ENCODE measurements at regions not wholly inside any gene's neighbourhood (a gene's known extent, or its start where the extent isn't known, plus 50 kb on each side); places are given as distances from the start of the nearest gene placed in this dataset.

DNA sequence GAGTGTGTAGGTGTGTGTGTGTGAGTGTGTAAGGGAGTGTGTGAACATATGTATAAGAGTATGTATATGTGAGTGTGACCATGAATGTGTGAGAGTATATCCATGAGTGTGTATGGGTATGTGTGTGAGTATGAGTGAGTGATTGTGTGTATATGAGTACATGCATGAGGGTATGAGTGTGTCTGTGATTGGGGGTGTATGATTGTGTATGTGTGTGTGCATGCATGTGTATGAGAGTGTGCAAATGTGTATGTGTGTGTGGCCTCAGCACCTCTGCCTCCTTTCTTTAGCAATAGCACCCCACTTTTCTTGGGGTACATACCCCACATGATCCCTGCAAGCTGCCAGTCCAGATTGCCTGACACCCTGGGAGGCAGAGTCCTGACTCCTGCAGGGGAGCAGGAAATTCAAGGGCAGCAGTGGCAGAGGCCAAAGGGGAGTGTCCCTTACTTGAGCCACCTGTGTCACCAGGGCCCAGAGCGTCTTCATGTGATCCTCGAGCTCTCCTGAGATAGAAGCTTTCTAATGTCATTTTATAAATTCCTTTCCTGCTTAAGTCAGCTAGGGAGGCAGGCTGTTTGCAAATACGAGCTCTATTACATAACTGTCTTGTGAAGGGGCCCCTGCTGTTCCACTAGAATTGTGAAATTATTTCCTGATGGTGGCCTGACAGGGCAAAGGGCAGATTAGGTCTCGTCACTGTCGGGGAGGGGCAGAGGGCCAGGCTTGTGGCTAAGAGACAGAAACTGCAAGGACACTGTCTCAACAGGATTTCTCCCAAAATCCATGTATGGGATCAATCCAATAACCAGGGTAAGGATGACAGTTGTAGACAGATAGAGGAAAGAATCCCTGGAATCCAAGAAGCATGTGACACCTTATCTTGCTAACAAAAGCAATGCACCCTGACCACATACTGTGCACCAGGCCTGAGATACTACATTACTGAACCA is 389.1 kb downstream of the GADD45G start:
- Histone ChIP-seq H3K9ac (ENCODE audit: low read length) (no peak overlapping the region), H3K27ac (ENCODE audit: low read depth, low read length) (no peak overlapping the region), H3K27me3 (ENCODE audit: control insufficient read depth, insufficient read depth, low read length) (no peaks in the 10 kb centered on the region), H3K4me3 (ENCODE audit: low read length) (no peak overlapping the region), H3K36me3 (ENCODE audit: control insufficient read depth, insufficient read depth, low read length) (no peaks in the 10 kb centered on the region), H3K4me1 (ENCODE audit: control insufficient read depth, insufficient read depth, low read length) (peaks cover 4% of the 10 kb centered on the region)

DNA sequence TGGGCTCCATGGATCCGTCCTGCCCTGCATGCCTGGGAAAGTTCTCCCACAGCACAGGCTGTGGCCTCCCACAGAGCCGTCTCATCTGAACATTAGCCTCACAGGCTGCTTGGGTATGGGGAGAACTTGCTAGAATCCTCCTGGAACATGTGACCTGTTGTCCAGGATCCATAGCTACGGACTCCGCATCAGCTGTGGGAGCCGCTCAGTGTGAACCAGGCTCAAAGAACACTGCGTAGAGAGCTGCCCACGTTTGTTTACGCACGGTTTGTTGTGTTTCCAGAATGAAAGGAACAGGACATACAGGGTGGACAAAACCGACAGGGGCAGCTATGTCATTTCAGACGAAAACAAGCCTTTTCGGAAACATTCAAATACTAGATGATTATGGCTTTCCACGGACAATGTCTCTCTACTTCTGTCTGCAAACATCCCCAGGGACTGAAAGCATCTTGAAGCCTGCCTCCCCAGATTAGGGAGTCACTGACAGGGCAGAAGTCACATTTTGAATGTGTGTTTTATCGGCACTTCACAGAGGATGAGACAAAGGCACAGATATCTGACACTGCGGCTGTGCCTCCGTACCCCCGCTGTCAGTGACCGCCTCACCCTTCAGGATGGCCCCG is 390.3 kb downstream of the GADD45G start:
- Histone ChIP-seq H3K36me3 (ENCODE audit: control insufficient read depth, insufficient read depth, low read length) (no peaks in the 10 kb centered on the region), H3K27me3 (ENCODE audit: control insufficient read depth, insufficient read depth, low read length) (no peaks in the 10 kb centered on the region), H3K27ac (ENCODE audit: low read depth, low read length) (no peak overlapping the region), H3K4me1 (ENCODE audit: control insufficient read depth, insufficient read depth, low read length) (peaks cover 14% of the 10 kb centered on the region), H3K4me3 (ENCODE audit: low read length) (no peak overlapping the region), H3K9ac (ENCODE audit: low read length) (no peak overlapping the region)

DNA sequence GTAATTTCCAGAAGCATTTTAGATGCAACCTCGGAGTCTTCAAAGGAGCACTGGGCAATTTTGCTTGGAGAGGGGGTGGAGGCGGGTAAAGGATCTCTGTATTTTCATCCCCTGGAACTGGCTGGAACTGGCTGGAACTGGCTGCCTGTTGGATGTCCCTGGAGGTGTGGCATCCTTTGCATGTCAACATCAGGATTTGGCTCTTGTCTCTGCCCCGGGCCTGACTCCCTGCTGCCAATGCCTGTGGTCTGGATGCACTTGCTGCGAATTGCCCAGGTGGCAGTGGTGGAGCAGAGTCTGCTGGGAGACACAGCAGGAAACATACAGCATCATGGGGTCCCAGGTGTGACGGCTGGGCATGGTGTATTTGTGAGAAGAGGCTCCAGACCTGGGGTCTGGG is 391.3 kb downstream of the GADD45G start:
- Histone ChIP-seq H3K27ac (ENCODE audit: low read depth, low read length) (no peak overlapping the region), H3K4me1 (ENCODE audit: control insufficient read depth, insufficient read depth, low read length) (peaks cover 23% of the 10 kb centered on the region)

DNA sequence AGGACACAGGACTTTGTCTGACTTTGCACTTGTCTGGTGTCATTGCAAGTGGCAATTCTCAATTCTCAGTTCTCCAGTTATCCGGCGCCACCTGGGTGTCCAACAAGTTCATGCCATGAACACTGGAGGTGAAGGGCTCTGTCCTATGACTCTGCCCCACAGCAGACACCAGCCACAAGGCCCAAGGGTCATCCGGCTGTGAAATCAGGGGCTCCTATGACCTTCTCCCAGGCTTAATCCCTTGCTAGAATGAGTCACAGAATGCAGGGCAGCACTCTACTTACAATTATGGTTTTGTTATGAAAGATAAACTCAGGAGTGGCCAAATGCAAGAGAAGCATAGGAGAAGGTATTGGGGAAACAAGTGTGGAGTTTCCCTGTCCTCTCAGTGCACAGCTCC is 392.0 kb downstream of the GADD45G start:
- Histone ChIP-seq H3K4me3 (ENCODE audit: low read length) (no peak overlapping the region), H3K27ac (ENCODE audit: low read depth, low read length) (no peak overlapping the region), H3K4me1 (ENCODE audit: control insufficient read depth, insufficient read depth, low read length) (peaks cover 25% of the 10 kb centered on the region), H3K36me3 (ENCODE audit: control insufficient read depth, insufficient read depth, low read length) (no peaks in the 10 kb centered on the region), H3K27me3 (ENCODE audit: control insufficient read depth, insufficient read depth, low read length) (no peaks in the 10 kb centered on the region), H3K9ac (ENCODE audit: low read length) (no peak overlapping the region)

More for the DNA sequence above, 391.3 kb downstream of the GADD45G start:
- H3K36me3 ChIP-seq (ENCODE audit: control insufficient read depth, insufficient read depth, low read length), result no peaks in the 10 kb centered on the region
- no peak overlapping the region for H3K4me3 ChIP-seq (ENCODE audit: low read length)
- H3K27me3 ChIP-seq (ENCODE audit: control insufficient read depth, insufficient read depth, low read length), result no peaks in the 10 kb centered on the region
- H3K9ac ChIP-seq (ENCODE audit: low read length), result no peak overlapping the region

DNA sequence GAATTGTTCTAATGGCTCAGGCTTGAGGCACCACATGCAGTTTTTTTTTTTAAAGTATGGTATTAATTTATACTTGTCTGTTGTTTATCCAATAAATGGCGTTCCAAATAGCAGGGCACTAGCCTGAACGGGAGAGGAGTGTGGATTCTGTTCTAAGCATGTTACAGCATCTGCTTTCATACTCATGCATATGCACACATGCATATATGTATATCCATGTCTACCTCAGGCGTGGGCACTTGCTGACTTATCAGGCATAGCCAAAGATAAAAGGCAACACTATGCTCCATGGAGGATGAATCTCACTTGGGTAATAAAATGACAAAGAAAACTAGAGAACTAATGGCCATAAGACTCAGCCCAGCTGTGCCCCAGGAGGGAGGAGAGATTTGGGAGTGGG is 393.8 kb downstream of the GADD45G start:
- H3K4me1 ChIP-seq (ENCODE audit: control insufficient read depth, insufficient read depth, low read length), result peaks cover 42% of the 10 kb centered on the region
- H3K27ac ChIP-seq (ENCODE audit: low read depth, low read length), result no peak overlapping the region
- H3K4me3 ChIP-seq (ENCODE audit: low read length), result no peak overlapping the region
- no peak overlapping the region for H3K9ac ChIP-seq (ENCODE audit: low read length)
- no peaks in the 10 kb centered on the region for H3K36me3 ChIP-seq (ENCODE audit: control insufficient read depth, insufficient read depth, low read length)
- H3K27me3 ChIP-seq (ENCODE audit: control insufficient read depth, insufficient read depth, low read length), result no peaks in the 10 kb centered on the region

DNA sequence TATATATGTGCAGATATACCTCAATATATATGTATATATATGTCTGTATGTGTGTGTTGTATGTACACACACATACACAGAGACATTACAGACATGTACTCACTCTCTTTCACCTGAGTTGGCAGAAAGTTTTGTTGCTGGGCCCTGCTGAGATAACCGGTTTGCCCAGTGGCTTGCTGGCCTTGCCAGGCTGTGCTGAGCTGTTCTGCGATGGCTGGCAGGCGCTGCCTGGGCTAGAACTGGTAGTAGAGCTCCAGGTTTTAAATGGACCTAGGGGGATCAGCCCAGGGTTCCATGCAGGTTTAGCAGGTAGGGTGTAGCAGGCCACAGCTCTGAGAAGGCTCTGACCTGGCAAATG is 394.3 kb downstream of the GADD45G start:
- H3K9ac ChIP-seq (ENCODE audit: low read length), result no peak overlapping the region
- no peaks in the 10 kb centered on the region for H3K36me3 ChIP-seq (ENCODE audit: control insufficient read depth, insufficient read depth, low read length)
- H3K4me3 ChIP-seq (ENCODE audit: low read length), result no peak overlapping the region
- no peaks in the 10 kb centered on the region for H3K27me3 ChIP-seq (ENCODE audit: control insufficient read depth, insufficient read depth, low read length)
- peak overlapping the region; percentile 81 for H3K27ac ChIP-seq (ENCODE audit: low read depth, low read length)
- peaks cover 45% of the 10 kb centered on the region for H3K4me1 ChIP-seq (ENCODE audit: control insufficient read depth, insufficient read depth, low read length)

DNA sequence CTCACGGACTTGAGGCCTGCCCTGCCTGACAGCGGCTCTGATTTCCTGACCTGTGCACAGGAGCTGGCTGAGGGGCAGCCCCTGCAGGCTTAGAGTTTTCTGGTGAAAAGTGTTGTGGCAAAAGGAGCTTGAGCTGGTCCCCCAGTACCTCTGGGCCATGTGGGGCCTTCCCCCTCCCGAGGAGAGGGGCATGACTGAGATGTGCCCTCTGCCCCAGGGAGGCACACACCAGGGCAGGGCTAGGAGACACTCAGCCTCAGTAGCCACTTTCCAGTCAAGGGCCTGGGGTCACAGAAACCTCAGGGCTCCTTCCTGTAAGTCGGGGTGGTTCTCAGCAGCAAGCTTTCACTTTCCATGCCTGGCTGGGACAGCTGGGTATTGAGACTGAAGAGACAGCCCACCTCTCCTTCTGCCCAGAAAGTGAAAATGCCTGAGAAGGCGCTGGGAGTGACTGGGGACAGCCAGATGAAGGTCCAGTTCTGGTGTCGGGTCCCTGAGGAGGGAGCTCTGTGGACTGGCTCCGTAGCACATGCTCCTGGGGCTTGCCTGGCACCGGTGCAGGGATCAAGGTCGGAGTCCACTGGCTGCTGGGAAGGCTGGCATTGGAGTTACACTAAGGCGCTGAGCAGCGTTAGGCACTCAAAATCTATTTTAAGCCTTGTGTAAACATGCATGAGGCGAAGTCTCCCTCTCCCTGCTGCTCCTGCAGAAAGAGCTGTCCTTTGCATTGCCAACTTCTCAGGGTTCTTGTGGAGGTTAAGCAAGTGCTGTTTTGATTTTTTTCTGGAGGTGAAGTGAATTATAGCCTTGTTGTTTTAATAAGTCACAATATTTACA is 394.9 kb downstream of the GADD45G start:
- Histone ChIP-seq H3K27me3 (ENCODE audit: control insufficient read depth, insufficient read depth, low read length) (no peaks in the 10 kb centered on the region), H3K4me3 (ENCODE audit: low read length) (peak overlapping the region; percentile 42), H3K4me1 (ENCODE audit: control insufficient read depth, insufficient read depth, low read length) (peaks cover 45% of the 10 kb centered on the region), H3K9ac (ENCODE audit: low read length) (peak overlapping the region; percentile 10), H3K27ac (ENCODE audit: low read depth, low read length) (peak overlapping the region; percentile 81), H3K36me3 (ENCODE audit: control insufficient read depth, insufficient read depth, low read length) (no peaks in the 10 kb centered on the region)

DNA sequence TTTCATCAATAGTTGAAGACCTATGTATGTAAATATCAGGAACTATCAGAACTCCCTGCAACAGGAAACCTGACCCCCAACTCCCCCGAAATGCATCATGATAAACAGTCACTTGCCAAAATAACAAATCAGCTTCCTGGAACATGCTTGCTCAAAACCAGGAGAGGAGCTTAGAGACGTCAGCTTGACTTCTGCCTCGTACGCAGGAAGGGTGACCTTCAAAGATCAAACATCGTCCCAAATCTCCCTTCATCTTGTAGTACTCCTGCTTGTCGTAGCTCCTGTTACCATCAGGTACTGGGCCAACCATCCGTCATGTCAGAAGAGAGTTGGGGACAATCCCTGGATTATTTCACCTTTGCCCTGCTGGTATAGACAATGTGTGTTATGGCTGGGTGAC is 396.1 kb downstream of the GADD45G start:
- Histone ChIP-seq H3K27ac (ENCODE audit: low read depth, low read length) (peak overlapping the region; percentile 48), H3K27me3 (ENCODE audit: control insufficient read depth, insufficient read depth, low read length) (no peaks in the 10 kb centered on the region), H3K9ac (ENCODE audit: low read length) (no peak overlapping the region), H3K4me3 (ENCODE audit: low read length) (no peak overlapping the region), H3K36me3 (ENCODE audit: control insufficient read depth, insufficient read depth, low read length) (no peaks in the 10 kb centered on the region), H3K4me1 (ENCODE audit: control insufficient read depth, insufficient read depth, low read length) (peaks cover 45% of the 10 kb centered on the region)

DNA sequence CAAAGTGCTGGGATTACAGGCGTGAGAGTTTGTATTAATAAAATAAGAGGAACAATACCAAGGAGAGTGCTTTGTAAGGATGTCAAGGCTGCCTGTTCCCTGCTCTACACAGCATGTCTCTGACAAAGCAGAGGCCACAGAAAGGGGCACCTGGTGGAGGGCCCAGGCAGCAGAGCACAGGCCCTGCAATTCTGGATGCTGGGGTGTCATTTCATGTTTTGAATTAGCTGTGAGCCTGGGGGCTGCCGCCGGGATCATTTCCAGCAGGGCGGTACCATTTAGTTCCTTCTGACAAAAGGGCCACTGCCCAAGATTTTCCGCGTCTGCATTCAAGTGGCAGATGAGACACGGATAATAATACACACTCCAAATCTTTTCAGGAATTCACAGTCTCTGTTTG is 396.9 kb downstream of the GADD45G start:
- peak overlapping the region; percentile 10 for H3K27ac ChIP-seq (ENCODE audit: low read depth, low read length)
- H3K4me3 ChIP-seq (ENCODE audit: low read length), result no peak overlapping the region
- H3K4me1 ChIP-seq (ENCODE audit: control insufficient read depth, insufficient read depth, low read length), result peaks cover 45% of the 10 kb centered on the region
- H3K27me3 ChIP-seq (ENCODE audit: control insufficient read depth, insufficient read depth, low read length), result no peaks in the 10 kb centered on the region
- no peaks in the 10 kb centered on the region for H3K36me3 ChIP-seq (ENCODE audit: control insufficient read depth, insufficient read depth, low read length)
- no peak overlapping the region for H3K9ac ChIP-seq (ENCODE audit: low read length)

DNA sequence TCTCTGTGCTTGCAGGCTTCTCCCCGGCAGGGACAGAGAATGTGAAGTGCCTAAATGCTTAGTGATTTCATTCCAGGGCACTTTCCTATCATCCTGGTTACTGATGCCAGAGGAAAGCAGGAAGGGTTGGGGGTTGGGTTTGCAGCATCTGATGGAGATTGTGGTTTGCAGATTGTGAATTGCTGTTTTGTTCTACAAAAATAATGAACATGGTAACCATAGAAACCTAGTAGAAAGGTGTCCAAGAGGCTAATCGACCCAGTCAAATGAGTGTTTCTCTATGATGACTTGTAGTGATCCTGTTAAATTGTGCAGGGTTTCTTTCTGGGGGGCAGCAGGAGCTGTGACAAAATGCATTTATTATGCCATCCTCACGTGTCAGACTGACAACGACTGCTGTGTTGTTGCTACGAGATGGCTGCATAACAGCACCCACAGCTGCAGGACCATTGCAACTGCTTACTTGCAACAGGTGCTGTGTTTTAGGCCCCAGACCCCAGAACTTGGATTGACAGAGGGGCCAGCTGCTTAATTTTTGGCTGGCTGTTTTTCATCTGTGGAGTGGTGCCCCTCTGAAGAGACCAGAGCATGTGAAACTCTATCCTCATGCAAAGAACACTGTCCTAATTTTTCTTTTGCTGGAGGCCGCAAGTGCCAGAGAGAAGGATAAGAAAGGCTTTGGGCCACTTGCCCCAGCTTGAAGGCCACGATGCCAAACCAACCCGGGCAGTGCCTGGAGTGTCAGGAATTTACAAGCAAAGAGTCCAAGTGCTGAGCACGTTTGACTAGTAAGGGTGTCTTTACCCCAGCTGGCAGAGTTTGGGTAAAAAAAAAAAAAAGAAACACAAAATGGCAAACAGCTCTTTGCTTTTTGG is 397.8 kb downstream of the GADD45G start:
- H3K4me1 ChIP-seq (ENCODE audit: control insufficient read depth, insufficient read depth, low read length), result peaks cover 48% of the 10 kb centered on the region
- H3K36me3 ChIP-seq (ENCODE audit: control insufficient read depth, insufficient read depth, low read length), result no peaks in the 10 kb centered on the region
- no peak overlapping the region for H3K4me3 ChIP-seq (ENCODE audit: low read length)
- no peaks in the 10 kb centered on the region for H3K27me3 ChIP-seq (ENCODE audit: control insufficient read depth, insufficient read depth, low read length)
- no peak overlapping the region for H3K9ac ChIP-seq (ENCODE audit: low read length)
- peak overlapping the region; percentile 41 for H3K27ac ChIP-seq (ENCODE audit: low read depth, low read length)

DNA sequence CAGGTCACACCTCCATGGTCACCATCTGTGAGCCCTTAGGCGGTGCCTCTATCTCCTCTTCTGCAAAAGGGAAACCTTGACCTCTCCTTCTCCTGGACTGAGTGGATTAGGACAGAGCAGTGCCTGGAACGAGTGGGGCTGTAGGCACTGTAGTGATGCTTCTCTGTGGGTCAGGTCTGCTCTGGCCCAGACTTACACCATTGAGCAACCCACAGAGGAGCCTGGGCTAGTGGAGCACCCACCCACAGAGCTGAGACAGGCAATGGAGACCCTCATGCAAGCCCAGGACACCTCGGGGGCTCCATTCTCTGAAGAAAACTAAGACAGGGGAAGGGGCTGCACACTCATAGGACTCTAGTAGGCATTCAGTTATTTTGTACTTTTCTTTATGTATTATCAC is 400.6 kb downstream of the GADD45G start:
- Histone ChIP-seq H3K27ac (ENCODE audit: low read depth, low read length) (no peak overlapping the region), H3K9ac (ENCODE audit: low read length) (no peak overlapping the region), H3K36me3 (ENCODE audit: control insufficient read depth, insufficient read depth, low read length) (no peaks in the 10 kb centered on the region), H3K4me1 (ENCODE audit: control insufficient read depth, insufficient read depth, low read length) (peaks cover 37% of the 10 kb centered on the region), H3K4me3 (ENCODE audit: low read length) (no peak overlapping the region), H3K27me3 (ENCODE audit: control insufficient read depth, insufficient read depth, low read length) (no peaks in the 10 kb centered on the region)
